ENCODE measurements at regions not wholly inside any gene's neighbourhood (a gene's known extent, or its start where the extent isn't known, plus 50 kb on each side); places are given as distances from the start of the nearest gene placed in this dataset.

DNA sequence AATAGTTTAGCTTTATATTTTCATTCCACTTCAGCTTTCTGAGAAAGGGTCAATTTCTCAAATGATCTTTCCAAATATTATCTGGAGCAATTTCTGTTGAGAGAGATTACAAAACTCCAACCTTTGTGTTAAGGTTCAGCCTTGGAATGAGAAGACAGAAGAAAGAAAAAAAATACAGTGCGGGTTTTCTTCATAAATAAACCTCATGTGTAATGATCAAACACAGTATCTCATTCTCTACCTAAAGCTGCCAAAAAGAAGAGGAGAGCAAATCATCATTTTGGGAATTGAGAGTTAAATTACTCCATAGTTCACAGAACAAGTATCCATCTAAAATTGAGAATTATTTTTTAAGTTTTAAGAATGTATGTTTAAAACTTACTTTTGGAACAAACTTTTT, 420.5 kb downstream of the KLF5 start:
- H3K36me3 ChIP-seq (ENCODE audit: insufficient read depth, low read length) = no peaks in the 10 kb centered on the region
- WGBS = no CpG with 5 or more reads among the region's 1 CpG
- H3K9me3 ChIP-seq (ENCODE audit: insufficient read depth, low read depth, low read length) = no peaks in the 10 kb centered on the region
- H3K9ac ChIP-seq (ENCODE audit: low read depth, low read length) = no peak overlapping the region
- H3K27me3 ChIP-seq (ENCODE audit: insufficient read depth, low read length) = no peaks in the 10 kb centered on the region
- no peaks in the 10 kb centered on the region for H3K4me1 ChIP-seq (ENCODE audit: insufficient read depth, low read length)
- no peak overlapping the region for H3K4me3 ChIP-seq (ENCODE audit: low read length)
- no peak overlapping the region for H3K27ac ChIP-seq (ENCODE audit: low read depth, low read length)

- Histone ChIP-seq H3K4me1 (ENCODE audit: insufficient read depth, low read length) (no peaks in the 10 kb centered on the region), H3K4me3 (ENCODE audit: low read length) (no peak overlapping the region), H3K27ac (ENCODE audit: low read depth, low read length) (no peak overlapping the region), H3K27me3 (ENCODE audit: insufficient read depth, low read length) (no peaks in the 10 kb centered on the region), H3K9me3 (ENCODE audit: insufficient read depth, low read depth, low read length) (no peaks in the 10 kb centered on the region), H3K9ac (ENCODE audit: low read depth, low read length) (no peak overlapping the region), H3K36me3 (ENCODE audit: insufficient read depth, low read length) (no peaks in the 10 kb centered on the region)
- 91% methylated on average over 3 of the region's 3 CpGs for WGBS
These were observed 418.6 kb downstream of the KLF5 start for GRCh38 chr13:73477441-73477840.

- no peak overlapping the region for H3K4me3 ChIP-seq (ENCODE audit: low read length)
- no peaks in the 10 kb centered on the region for H3K9me3 ChIP-seq (ENCODE audit: insufficient read depth, low read depth, low read length)
- no peak overlapping the region for H3K9ac ChIP-seq (ENCODE audit: low read depth, low read length)
- 94% methylated on average over 2 of the region's 2 CpGs for WGBS
- no peaks in the 10 kb centered on the region for H3K27me3 ChIP-seq (ENCODE audit: insufficient read depth, low read length)
- H3K4me1 ChIP-seq (ENCODE audit: insufficient read depth, low read length) = no peaks in the 10 kb centered on the region
- H3K36me3 ChIP-seq (ENCODE audit: insufficient read depth, low read length) = no peaks in the 10 kb centered on the region
- no peak overlapping the region for H3K27ac ChIP-seq (ENCODE audit: low read depth, low read length)
These were observed 414.2 kb downstream of the KLF5 start for GRCh38 chr13:73473016-73473415.

- H3K4me3 ChIP-seq (ENCODE audit: low read length) = no peak overlapping the region
- H3K4me1 ChIP-seq (ENCODE audit: insufficient read depth, low read length) = peaks cover 3% of the 10 kb centered on the region; the same call in 1 of the 2 replicates
- H3K9ac ChIP-seq (ENCODE audit: low read depth, low read length) = no peak overlapping the region
- no peaks in the 10 kb centered on the region for H3K9me3 ChIP-seq (ENCODE audit: insufficient read depth, low read depth, low read length)
- 88% methylated on average over 2 of the region's 2 CpGs for WGBS
- no peak overlapping the region for H3K27ac ChIP-seq (ENCODE audit: low read depth, low read length)
- no peaks in the 10 kb centered on the region for H3K36me3 ChIP-seq (ENCODE audit: insufficient read depth, low read length)
- H3K27me3 ChIP-seq (ENCODE audit: insufficient read depth, low read length) = no peaks in the 10 kb centered on the region
These were observed 408.3 kb downstream of the KLF5 start for GRCh38 chr13:73467125-73467524.

DNA sequence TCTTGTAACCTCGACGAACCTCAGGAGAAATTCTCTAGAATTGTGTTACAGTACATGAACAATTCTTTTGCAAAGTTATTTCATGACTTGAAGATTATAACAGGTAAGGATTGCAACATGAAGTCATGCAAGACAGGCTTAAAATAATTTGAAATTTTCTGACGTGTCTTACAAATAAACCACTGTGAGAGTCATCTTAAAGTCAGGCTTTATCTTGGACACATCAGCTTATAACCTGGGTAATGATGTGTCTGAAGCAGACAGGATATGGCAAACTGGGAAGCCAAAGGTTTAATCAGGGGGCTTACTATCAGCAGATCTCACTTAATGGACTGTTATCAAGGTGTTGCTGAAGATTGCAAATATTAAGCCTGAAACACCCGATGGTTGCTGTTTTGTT, 407.8 kb downstream of the KLF5 start:
- Histone ChIP-seq H3K27ac (ENCODE audit: low read depth, low read length) (no peak overlapping the region), H3K4me3 (ENCODE audit: low read length) (no peak overlapping the region), H3K4me1 (ENCODE audit: insufficient read depth, low read length) (peaks cover 3% of the 10 kb centered on the region; the same call in 1 of the 2 replicates), H3K36me3 (ENCODE audit: insufficient read depth, low read length) (no peaks in the 10 kb centered on the region), H3K27me3 (ENCODE audit: insufficient read depth, low read length) (no peaks in the 10 kb centered on the region), H3K9me3 (ENCODE audit: insufficient read depth, low read depth, low read length) (no peaks in the 10 kb centered on the region), H3K9ac (ENCODE audit: low read depth, low read length) (no peak overlapping the region)
- 95% methylated on average over 4 of the region's 4 CpGs for WGBS

DNA sequence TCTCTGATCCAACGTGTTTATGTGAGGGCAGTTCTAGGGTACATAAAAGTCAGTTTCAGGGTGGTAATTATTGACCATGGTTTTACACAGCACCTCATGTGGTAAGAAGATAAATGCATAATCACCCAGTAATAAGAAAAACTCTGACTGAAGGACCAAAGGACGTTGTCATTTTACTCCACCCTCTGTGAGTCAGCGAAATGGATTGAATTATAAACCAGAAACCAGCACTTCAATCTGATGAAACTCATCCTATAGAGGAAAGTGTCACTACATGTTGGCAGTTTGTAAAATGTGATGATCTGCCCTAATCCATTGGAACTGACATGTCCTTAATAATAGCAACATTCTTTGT, 406.8 kb downstream of the KLF5 start:
- 77% methylated on average over 3 of the region's 3 CpGs for WGBS

DNA sequence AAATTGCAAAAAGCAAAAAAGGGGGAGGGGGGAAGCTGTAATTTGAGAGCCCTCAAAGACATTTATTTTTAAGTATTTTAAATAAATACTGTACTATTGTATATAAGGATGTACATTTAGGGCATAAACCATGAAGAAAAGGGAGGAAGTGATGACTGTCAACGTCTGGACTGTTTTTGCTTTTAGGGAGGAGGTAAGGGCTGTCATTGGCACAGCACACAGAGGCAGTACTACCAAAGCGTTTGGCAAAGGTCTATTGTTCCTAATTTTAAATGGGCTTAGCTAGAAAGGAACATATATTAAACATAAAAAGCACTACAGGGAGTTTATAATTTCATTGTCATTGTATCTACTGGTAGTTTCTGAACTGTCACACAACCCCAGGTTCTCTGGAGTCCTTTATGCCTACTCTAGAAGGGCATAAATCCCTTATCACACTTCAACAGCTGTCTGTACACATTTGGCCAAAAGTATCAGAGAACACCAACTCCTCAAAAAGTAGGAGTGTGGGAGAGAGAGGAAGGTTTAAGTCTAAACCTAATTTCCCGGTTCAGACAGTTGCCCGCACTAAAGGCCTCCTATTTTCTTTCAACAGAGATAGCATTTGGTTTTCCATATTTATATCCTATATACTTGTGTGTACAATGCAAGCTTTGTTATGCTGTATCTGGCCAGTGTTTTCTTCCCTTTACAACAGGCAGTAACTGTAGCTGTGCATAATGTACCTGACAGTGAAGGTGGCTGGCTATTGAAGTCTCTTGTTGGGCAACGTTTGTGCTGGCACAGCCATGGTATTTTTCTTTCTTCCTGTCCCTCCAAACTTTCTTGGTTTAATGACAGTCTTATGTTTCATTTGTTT, 406.2 kb downstream of the KLF5 start:
- Histone ChIP-seq H3K9ac (ENCODE audit: low read depth, low read length) (no peak overlapping the region), H3K27me3 (ENCODE audit: insufficient read depth, low read length) (no peaks in the 10 kb centered on the region), H3K4me1 (ENCODE audit: insufficient read depth, low read length) (peaks cover 3% of the 10 kb centered on the region; the same call in 1 of the 2 replicates), H3K9me3 (ENCODE audit: insufficient read depth, low read depth, low read length) (no peaks in the 10 kb centered on the region), H3K27ac (ENCODE audit: low read depth, low read length) (no peak overlapping the region), H3K36me3 (ENCODE audit: insufficient read depth, low read length) (no peaks in the 10 kb centered on the region), H3K4me3 (ENCODE audit: low read length) (no peak overlapping the region)
- WGBS = 89% methylated on average over 2 of the region's 5 CpGs

More for the DNA sequence above, 406.8 kb downstream of the KLF5 start:
- no peaks in the 10 kb centered on the region for H3K27me3 ChIP-seq (ENCODE audit: insufficient read depth, low read length)
- H3K9ac ChIP-seq (ENCODE audit: low read depth, low read length) = no peak overlapping the region
- no peaks in the 10 kb centered on the region for H3K9me3 ChIP-seq (ENCODE audit: insufficient read depth, low read depth, low read length)
- H3K36me3 ChIP-seq (ENCODE audit: insufficient read depth, low read length) = no peaks in the 10 kb centered on the region
- no peak overlapping the region for H3K27ac ChIP-seq (ENCODE audit: low read depth, low read length)
- H3K4me3 ChIP-seq (ENCODE audit: low read length) = no peak overlapping the region
- H3K4me1 ChIP-seq (ENCODE audit: insufficient read depth, low read length) = peaks cover 3% of the 10 kb centered on the region; the same call in 1 of the 2 replicates

GRCh38 chr13:73462241-73462640, 403.4 kb downstream of the KLF5 start:
- Histone ChIP-seq H3K4me3 (ENCODE audit: low read length) (no peak overlapping the region), H3K27ac (ENCODE audit: low read depth, low read length) (no peak overlapping the region), H3K4me1 (ENCODE audit: insufficient read depth, low read length) (peaks cover 3% of the 10 kb centered on the region; the same call in 1 of the 2 replicates), H3K9ac (ENCODE audit: low read depth, low read length) (no peak overlapping the region), H3K36me3 (ENCODE audit: insufficient read depth, low read length) (no peaks in the 10 kb centered on the region), H3K27me3 (ENCODE audit: insufficient read depth, low read length) (no peaks in the 10 kb centered on the region), H3K9me3 (ENCODE audit: insufficient read depth, low read depth, low read length) (no peaks in the 10 kb centered on the region)
- 95% methylated on average over 4 of the region's 4 CpGs for WGBS

- WGBS = 90% methylated on average over 9 of the region's 10 CpGs
- H3K9ac ChIP-seq (ENCODE audit: low read depth, low read length) = no peak overlapping the region
- H3K27ac ChIP-seq (ENCODE audit: low read depth, low read length) = no peak overlapping the region
- H3K4me3 ChIP-seq (ENCODE audit: low read length) = no peak overlapping the region
- H3K36me3 ChIP-seq (ENCODE audit: insufficient read depth, low read length) = no peaks in the 10 kb centered on the region
- no peaks in the 10 kb centered on the region for H3K27me3 ChIP-seq (ENCODE audit: insufficient read depth, low read length)
- no peaks in the 10 kb centered on the region for H3K4me1 ChIP-seq (ENCODE audit: insufficient read depth, low read length)
- no peaks in the 10 kb centered on the region for H3K9me3 ChIP-seq (ENCODE audit: insufficient read depth, low read depth, low read length)
These were observed 392.6 kb downstream of the KLF5 start for GRCh38 chr13:73451221-73452029.

GRCh38 chr13:73450583-73450982, 391.8 kb downstream of the KLF5 start:
- no peak overlapping the region for H3K27ac ChIP-seq (ENCODE audit: low read depth, low read length)
- WGBS = 88% methylated on average over 2 of the region's 2 CpGs
- no peaks in the 10 kb centered on the region for H3K36me3 ChIP-seq (ENCODE audit: insufficient read depth, low read length)
- no peaks in the 10 kb centered on the region for H3K4me1 ChIP-seq (ENCODE audit: insufficient read depth, low read length)
- no peak overlapping the region for H3K9ac ChIP-seq (ENCODE audit: low read depth, low read length)
- no peaks in the 10 kb centered on the region for H3K9me3 ChIP-seq (ENCODE audit: insufficient read depth, low read depth, low read length)
- H3K4me3 ChIP-seq (ENCODE audit: low read length) = no peak overlapping the region
- H3K27me3 ChIP-seq (ENCODE audit: insufficient read depth, low read length) = no peaks in the 10 kb centered on the region

- no peak overlapping the region for H3K27ac ChIP-seq (ENCODE audit: low read depth, low read length)
These were observed 390.4 kb downstream of the KLF5 start for GRCh38 chr13:73449252-73449651.

More at GRCh38 chr13:73449252-73449651, 390.4 kb downstream of the KLF5 start:
- Histone ChIP-seq H3K4me3 (ENCODE audit: low read length) (no peak overlapping the region), H3K9me3 (ENCODE audit: insufficient read depth, low read depth, low read length) (0 out of 2 replicates have a peak, but pooled peaks cover 4% of the 10 kb centered on the region), H3K36me3 (ENCODE audit: insufficient read depth, low read length) (no peaks in the 10 kb centered on the region), H3K4me1 (ENCODE audit: insufficient read depth, low read length) (no peaks in the 10 kb centered on the region), H3K9ac (ENCODE audit: low read depth, low read length) (no peak overlapping the region), H3K27me3 (ENCODE audit: insufficient read depth, low read length) (no peaks in the 10 kb centered on the region)
- 92% methylated on average over 1 of the region's 1 CpG for WGBS

Measured in HUES64 (cell line).